ENCODE measurements at regions not wholly inside any gene's neighbourhood (a gene's known extent, or its start where the extent isn't known, plus 50 kb on each side); places are given as distances from the start of the nearest gene placed in this dataset.
"Not testable (repeated sequence)": the region's sequence is repeated elsewhere in the genome, so short reads cannot be mapped to it uniquely, and the experiment has no call there.

DNA sequence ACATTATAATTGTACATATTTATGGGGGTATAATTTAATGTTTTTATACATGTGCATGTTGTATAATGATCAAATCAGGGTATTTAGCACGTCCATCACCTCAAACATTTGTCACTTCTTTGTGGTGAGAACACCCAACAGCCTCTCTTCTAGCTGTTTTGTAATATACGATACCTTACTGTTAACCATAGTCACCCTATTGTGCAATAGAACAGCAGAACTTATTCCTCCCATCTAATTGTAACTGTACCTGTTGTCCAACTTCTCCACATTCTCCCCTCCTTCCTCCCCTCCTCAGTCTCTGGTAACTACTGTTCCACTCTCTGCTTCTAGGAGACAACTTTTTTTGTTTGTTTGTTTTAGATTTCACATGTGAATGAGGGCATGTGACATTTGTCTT lies 197.0 kb upstream of the PKP2 start:
- intact Hi-C loops (cut with DNase I), result no loop called here
- TF ChIP-seq EP300 (IDR thresholded peaks at IDR 0.05) (no peak), POLR2AphosphoS5 (IDR thresholded peaks at IDR 0.05) (no peak), POLR2A (IDR thresholded peaks at IDR 0.05) (no peak)
- TF ChIP-seq, protein P1, sequence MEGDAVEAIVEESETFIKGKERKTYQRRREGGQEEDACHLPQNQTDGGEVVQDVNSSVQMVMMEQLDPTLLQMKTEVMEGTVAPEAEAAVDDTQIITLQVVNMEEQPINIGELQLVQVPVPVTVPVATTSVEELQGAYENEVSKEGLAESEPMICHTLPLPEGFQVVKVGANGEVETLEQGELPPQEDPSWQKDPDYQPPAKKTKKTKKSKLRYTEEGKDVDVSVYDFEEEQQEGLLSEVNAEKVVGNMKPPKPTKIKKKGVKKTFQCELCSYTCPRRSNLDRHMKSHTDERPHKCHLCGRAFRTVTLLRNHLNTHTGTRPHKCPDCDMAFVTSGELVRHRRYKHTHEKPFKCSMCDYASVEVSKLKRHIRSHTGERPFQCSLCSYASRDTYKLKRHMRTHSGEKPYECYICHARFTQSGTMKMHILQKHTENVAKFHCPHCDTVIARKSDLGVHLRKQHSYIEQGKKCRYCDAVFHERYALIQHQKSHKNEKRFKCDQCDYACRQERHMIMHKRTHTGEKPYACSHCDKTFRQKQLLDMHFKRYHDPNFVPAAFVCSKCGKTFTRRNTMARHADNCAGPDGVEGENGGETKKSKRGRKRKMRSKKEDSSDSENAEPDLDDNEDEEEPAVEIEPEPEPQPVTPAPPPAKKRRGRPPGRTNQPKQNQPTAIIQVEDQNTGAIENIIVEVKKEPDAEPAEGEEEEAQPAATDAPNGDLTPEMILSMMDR (IDR thresholded peaks at IDR 0.05), result no peak
- no peak for DNase-seq

DNA sequence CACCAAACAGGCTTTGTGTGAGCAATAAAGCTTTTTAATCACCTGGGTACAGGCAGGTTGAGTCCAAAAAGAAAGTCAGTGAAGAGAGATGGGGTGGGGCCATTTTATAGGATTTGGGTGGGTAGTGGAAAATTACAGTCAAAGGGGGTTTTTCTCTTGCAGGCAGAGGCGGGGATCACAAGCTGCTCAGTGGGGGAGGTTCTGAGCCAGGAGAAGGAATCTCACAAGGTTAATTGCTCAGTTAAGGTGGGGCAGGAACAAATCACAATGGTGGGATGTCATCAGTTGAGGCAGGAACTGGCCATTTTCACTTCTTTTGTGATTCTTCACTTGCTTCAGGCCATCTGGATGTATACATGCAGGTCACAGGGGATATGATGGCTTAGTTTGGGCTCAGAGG lies 191.3 kb upstream of the PKP2 start:
- H3K4me3 ChIP-seq; H3K27ac ChIP-seq; H3K9me3 ChIP-seq; DNase-seq; intact Hi-C loops (cut with DNase I); H3K36me3 ChIP-seq; H3K27me3 ChIP-seq; H3K4me1 ChIP-seq: not testable (repeated sequence)
- 63 to 71% methylated on average over 1 of the region's 1 CpG for WGBS, 2 donors

More for the DNA sequence above, 197.0 kb upstream of the PKP2 start:
- Histone ChIP-seq H3K27ac (no peak overlapping the region), H3K36me3 (no peaks in the 10 kb centered on the region), H3K4me1 (no peaks in the 10 kb centered on the region), H3K9me3 (no peaks in the 10 kb centered on the region), H3K4me3 (no peak overlapping the region), H3K27me3 (no peaks in the 10 kb centered on the region)
- 43 to 72% methylated on average over 2 of the region's 2 CpGs for WGBS, 2 donors

DNA sequence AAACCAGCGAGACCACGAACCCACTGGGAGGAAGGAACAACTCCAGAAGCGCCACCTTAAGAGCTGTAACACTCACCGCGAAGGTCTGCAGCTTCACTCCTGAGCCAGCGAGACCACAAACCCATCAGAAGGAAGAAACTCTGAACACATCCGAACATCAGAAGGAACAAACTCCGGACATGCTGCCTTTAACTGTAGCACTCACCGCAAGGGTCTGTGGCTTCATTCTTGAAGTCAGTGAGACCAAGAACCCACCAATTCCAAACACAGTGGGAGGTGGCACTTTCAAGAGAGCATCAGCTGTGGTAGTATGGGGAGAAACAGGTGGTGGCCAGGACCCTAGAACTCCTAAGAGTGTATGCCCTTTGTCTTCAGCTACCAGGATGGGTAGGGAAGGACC lies 179.8 kb upstream of the PKP2 start:
- DNase-seq; H3K27ac ChIP-seq; H3K9me3 ChIP-seq; intact Hi-C loops (cut with DNase I); H3K36me3 ChIP-seq; H3K4me1 ChIP-seq; H3K27me3 ChIP-seq; H3K4me3 ChIP-seq: not testable (repeated sequence)
- 79 to 90% methylated on average over 9 of the region's 9 CpGs for WGBS, 2 donors

DNA sequence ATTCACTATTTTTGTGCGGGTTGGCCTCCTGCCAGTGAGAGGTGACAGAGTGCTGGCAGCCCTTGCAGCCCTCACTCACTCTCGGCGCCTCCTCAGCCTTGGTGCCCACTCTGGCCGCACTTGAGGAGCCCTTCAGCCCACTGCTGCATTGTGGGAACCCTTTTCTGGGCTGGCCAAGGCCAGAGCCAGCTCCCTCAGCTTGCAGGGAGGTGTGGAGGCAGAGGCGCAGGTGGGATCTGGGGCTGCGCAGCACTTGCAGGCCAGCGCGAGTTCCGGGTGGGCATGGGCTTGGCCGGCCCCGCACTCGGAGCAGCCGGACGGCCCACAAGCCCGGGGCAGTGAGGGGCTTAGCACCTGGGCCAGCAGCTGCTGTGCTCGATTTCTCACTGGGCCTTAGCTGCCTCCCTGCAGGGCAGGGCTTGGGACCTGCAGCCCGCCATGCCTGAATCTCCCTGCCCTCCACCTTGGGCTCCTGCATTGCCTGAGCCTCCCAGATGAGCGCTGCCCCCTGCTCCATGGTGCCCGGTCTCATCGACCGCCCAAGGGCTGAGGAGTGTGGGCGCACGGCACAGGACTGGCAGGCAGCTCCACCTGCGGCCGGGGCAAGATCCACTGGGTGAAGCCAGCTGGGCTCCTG lies 178.7 kb upstream of the PKP2 start:
- H3K4me3 ChIP-seq; DNase-seq; H3K9me3 ChIP-seq; H3K36me3 ChIP-seq; H3K27ac ChIP-seq; H3K4me1 ChIP-seq; intact Hi-C loops (cut with DNase I); H3K27me3 ChIP-seq: not testable (repeated sequence)
- WGBS, 2 donors, result 90 to 93% methylated on average over 25 of the region's 25 CpGs

DNA sequence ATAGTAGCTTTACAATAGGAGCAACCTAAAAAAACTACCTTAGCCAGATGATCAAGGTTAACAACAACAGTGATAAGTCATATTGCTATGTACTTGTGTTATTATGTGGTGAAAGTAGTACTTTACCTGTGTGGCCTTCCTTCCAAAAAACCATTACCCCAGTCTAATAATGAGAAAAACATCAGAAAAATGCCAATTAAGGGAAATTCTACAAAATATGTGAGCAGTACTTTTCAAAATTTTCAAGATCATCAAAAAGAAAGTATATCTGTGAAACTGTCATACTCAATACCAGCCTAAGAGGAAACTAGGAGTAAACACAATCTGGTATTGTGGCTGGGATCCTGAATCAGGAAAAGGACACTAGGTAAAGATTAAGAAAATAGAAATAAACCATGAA lies 165.3 kb upstream of the PKP2 start:
- no peak for TF ChIP-seq POLR2AphosphoS5 (IDR thresholded peaks at IDR 0.05)
- no peaks in the 10 kb centered on the region for H3K9me3 ChIP-seq
- no peaks in the 10 kb centered on the region for H3K27me3 ChIP-seq
- no peak for DNase-seq
- no peak overlapping the region for H3K4me3 ChIP-seq
- no peaks in the 10 kb centered on the region for H3K4me1 ChIP-seq
- intact Hi-C loops (cut with DNase I), result no loop called here
- H3K27ac ChIP-seq, result no peak overlapping the region
- no peaks in the 10 kb centered on the region for H3K36me3 ChIP-seq

GRCh38 chr12:33054371-33054770 lies 157.8 kb upstream of the PKP2 start:
- Histone ChIP-seq H3K27me3 (no peaks in the 10 kb centered on the region), H3K27ac (no peak overlapping the region), H3K4me1 (no peaks in the 10 kb centered on the region), H3K9me3 (no peaks in the 10 kb centered on the region), H3K36me3 (no peaks in the 10 kb centered on the region), H3K4me3 (no peak overlapping the region)
- intact Hi-C loops (cut with DNase I), result no loop called here
- TF ChIP-seq, protein P1 (IDR thresholded peaks at IDR 0.05), result no peak
- TF ChIP-seq POLR2AphosphoS5 (IDR thresholded peaks at IDR 0.05) (no peak), POLR2A (IDR thresholded peaks at IDR 0.05) (no peak), EP300 (IDR thresholded peaks at IDR 0.05) (no peak)
- 57 to 76% methylated on average over 3 of the region's 3 CpGs for WGBS, 2 donors
- no peak for DNase-seq

Measured in sigmoid colon (tissue), 6 donors.